NCI-H345 (cell line): ENCODE measurements at regions not wholly inside any gene's neighbourhood (a gene's known extent, or its start where the extent isn't known, plus 50 kb on each side); places are given as distances from the start of the nearest gene placed in this dataset.
A peak's percentile ranks its signal among the peaks of the same experiment; 100 is the strongest.

Source experiments
- DNase-seq: peaks from one replicate; lab custom pipeline; 2025; lab: John Stamatoyannopoulos, UW

- DNase-seq, result no peak
Measured at GRCh38 chr17:34141590-34141989, 113.5 kb upstream of the CCL2 start.

DNA sequence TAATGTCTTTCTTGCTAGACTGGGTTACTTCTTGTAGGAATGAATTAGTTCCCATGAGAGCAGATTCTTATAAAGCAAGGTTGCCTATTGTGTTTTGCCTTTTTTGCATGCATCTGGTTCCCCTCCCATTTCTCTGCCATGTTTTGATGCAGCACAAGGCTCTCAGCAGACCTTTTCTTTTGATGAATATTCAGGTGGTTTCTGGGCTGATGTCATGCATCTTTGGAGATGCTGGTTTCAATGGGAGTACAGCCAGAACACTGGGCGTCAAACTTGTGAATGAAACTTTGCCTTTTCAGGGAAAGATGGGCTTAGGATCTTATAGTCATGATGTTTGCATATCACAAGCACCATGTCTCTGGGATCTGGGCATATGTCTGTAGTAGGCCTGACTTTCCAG is 111.7 kb upstream of the CCL2 start:
- DNase-seq, result no peak

DNA sequence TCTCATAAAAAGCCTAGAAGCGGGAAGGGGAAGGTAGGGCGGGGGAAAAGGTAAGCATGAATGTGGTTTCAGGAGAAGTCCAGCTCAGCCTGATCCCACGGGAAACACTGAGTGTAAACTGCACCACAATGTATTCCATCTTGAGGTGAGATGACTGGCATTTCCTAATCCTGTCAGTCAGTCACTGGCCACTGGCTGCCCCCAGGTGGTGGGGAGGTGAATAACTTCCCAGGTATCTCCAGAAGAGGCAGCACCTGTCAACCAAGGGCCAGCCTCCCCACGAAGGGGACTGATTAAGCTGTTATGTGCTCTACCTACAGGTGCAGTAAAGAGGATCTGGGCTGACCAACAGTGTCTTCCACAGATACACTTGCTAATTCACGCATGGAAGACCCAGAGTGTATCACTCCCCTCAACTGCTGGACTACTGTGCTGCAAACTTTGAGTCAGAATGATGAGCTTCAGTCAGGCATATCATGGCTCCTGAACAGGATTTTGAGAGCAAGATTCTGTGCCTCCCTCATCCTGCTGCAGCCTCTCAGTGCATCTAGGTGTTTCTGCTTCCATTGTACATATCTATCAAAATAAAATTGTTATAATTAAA is 108.5 kb upstream of the CCL2 start:
- peak; percentile 75 for DNase-seq

DNA sequence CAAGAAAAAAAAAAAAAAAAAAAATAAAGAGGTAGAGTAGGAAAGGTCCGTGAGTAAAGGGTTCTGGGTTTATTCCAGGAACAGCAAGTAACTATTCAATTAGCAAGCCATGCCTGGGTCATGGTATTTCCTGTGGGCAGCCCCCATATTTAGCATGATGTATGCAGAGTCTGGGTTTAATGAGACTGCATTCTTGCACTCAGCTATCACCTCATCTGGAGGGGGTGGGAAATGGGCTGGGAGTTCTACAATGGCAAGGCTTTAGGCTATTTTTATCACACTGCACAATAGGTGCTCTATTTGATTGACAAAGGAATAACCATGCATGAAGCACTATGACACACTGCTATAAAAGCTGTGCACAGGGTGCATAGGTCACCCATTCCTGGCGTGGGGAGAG is 104.0 kb upstream of the CCL2 start:
- no peak for DNase-seq

DNA sequence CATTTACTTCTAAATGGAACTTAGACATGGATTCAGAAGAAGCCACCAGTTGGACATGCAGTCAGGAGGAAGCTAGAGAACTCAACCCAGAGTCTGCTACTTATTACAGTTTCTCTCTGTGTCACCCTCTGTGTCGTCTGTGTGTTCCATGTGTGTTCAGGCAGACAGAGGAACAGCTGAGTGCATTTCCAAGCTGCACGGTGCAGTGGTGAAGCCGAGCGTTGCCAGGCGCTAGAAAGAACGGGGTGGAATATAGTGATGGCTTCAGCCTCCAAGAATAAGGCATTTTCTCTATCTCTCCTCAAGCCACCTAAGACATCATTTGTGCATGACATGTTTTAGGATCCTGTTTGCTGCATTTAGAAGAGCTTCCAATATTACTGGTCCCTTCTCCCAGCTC is 101.1 kb upstream of the CCL2 start:
- no peak for DNase-seq

DNA sequence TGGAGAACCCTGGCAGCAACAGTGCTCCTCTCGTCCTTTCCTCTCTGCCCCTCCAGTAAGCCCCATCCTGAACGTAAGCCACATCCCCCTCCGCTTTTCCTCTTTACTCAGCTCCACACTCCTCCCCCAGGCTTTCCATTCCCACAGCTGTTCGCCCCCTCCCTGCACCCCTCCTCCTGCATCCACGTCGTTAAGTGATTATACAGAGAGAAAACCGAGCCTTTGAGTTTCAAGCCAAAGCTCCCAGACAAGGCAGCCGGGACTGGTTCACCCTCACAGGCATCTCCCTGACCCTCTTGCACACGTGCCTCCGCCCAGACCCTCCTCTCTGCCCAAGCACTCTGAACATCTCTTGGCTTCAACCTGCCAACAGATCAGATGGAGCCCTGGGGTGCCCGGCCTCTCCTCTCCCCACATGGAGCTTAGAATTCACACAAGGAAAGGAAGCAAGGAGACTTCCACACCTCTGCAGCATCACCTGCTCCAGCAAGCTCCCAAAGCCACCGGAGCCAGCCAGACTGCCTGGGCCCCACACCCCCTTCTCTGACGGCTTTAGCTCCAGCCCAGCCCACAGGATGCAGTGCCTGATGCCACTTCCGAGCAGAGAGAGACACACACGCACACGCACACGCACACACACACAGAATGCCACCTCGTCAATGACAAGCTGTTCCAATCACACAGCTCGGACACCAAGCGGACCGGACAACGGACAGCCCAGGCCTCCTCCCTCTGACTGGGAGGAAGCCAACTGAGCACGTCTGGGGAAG is 99.9 kb upstream of the CCL2 start:
- no peak for DNase-seq

DNA sequence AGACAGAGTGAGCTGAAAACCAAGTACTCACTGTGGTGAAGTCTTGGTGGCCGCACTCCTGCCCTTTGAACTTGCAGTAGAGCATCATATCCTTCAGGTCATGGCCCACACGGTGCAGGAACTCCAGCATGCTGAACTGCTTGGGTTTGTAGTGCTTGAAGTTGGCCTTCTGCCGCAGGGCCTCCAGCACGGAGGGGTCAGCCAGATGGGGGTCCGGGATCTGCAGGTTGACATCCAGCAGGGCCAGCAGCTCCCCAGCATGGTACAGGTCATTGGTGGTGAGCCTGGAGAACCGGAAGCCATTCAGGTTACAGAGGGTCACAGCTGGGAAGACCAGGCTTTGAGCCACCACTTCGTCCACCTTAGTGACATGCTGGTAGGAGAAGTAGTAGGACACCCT is 99.1 kb upstream of the CCL2 start:
- DNase-seq, result no peak

DNA sequence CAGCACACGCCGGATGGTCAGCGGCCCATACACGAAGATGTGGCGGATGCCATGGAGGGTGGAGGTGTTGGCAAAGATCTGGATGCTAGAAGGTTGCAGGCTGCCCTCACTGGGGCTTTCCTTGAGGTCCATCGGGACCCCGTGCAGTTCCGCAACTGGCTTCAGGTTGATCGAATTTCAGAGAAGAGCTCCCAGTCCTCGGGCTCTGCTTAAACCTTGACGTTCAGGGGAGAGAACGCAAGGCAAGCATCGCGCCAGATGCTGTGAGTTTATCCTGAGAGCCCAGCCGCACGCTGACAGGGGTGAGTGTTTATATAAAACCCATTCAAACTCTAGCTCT is 98.7 kb upstream of the CCL2 start:
- DNase-seq, result no peak

GRCh38 chr17:34156741-34157589 is 98.1 kb upstream of the CCL2 start:
- no peak for DNase-seq

DNA sequence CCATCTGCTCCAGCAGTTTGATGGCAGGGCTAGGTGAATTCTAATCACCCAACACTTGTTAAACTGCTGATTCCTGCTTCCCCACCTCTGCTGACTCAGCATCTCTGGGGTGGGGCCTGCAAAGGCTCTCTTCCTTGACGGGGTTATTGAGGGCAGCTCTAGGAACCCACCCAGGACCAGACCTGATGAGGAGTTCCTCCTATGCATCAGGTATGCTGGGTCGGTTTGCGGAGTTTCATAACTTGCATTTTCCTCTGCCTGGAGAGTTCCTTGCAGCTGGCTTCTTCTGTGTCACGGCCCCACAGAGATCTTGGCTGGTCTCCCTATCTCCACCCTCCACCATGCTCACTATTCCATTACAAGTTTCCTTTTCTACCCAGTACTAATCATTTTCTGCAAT is 93.4 kb upstream of the CCL2 start:
- DNase-seq, result no peak

- no peak for DNase-seq
Measured at GRCh38 chr17:34163123-34163522, 92.0 kb upstream of the CCL2 start.

GRCh38 chr17:34163646-34164045 is 91.4 kb upstream of the CCL2 start:
- peak; percentile 11 for DNase-seq

- no peak for DNase-seq
Measured at GRCh38 chr17:34164837-34165236, 90.2 kb upstream of the CCL2 start.

DNA sequence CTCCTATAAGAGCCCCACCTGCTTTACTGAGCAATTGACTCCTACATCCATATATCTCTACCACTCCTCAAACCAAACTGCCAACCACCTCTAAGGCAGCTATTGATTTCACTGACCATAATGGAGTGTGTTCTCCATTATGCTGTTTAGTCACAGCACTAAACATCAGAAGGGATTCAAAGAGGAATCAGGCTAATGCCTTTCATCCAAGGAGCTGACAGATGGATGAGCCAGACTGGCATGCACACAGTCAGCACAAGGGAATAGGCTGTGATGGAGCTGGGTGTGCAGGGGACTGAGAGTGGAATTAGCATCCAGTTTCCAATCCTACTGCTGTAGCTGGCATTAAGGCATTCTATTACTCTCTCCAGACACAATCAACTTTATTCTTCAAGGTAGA is 88.7 kb upstream of the CCL2 start:
- no peak for DNase-seq

GRCh38 chr17:34167354-34167753 is 87.7 kb upstream of the CCL2 start:
- DNase-seq, result peak; percentile 60

DNA sequence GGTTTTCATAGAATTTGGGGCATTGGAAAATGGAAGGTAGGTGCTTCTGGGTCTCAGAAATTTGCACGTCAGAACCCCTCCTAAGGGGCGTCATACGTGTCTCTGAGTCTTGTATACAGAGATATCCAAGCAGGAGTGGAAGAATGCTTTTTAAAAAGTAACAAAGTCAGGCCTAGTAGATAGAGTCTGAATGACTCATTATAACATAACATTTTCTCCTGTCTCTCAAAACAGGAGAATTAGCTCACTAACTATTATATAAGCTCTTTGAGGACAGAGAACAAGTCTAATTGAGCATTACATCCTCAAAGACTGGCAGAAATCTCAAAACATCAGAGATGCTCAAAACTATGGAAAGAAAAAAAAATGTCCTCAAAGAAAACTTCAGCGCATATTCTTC is 86.1 kb upstream of the CCL2 start:
- DNase-seq, result no peak

DNA sequence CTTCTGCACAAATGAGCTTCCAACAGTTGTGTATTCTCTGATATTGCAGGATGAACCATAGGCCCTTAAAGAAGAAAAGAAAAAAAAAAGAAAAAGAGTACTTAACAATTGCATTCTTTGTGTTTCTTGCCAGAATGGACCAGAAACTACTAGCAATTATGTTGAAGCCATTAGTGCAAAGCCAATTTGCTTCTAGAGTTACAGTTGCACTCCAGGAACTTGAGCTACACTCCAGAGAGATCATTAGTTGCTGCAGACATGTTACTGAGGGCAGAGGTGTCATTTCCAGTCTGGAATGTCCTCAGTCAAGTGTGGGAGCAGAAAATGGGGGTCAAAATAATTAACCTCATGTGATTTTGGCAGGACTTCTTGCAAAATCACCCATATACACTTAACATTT is 85.6 kb upstream of the CCL2 start:
- DNase-seq, result no peak

DNA sequence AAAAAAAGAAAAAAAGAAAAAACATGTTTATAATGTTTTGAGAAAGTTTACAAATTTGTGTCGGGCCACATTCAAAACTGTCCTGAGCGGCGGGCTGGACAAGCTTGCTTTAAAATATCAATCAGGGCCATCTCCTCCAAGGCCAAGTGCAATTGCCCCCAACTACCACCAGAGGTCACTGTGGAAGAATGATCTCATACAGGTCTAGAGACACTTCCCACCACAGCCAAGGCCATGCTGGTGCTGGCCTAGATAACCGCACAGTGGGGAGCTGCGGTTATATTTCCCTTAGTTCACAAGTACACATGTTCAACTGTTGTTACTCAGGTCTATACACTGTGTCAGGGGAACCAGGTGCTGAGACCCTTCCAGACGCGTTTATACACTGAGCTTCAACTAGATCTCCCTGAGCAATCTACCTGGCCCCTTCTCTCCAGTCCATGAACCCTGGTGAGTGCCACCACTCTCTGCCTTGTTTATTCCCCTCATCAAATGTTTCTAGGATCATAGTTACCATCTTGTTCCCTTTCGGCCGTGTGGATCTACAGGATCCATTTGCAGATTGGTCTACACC is 83.8 kb upstream of the CCL2 start:
- DNase-seq, result peak; percentile 27

GRCh38 chr17:34172390-34172918 is 82.6 kb upstream of the CCL2 start:
- DNase-seq, result no peak

- DNase-seq, result no peak
Measured at GRCh38 chr17:34173241-34173640, 81.8 kb upstream of the CCL2 start.

GRCh38 chr17:34174496-34174895 is 80.6 kb upstream of the CCL2 start:
- DNase-seq, result no peak

DNA sequence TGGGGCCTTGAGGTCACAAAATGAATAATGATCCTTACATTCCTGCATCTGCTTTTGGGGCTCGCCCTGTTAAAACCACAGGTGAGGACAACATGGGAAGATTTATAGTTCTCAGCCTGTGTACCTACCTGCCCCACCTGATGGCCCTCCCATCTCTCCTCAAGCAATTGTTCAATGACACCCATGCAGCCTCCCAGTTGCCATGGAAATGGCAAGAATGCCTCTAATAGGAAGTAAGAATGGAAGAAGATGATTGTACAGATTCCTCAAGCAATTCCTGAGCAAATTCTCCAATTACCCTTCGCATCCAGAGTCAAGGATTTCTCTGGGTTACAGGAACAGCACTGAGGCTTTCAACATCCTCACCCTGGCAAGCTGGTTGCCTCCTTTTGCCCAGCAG is 78.6 kb upstream of the CCL2 start:
- DNase-seq, result no peak

DNA sequence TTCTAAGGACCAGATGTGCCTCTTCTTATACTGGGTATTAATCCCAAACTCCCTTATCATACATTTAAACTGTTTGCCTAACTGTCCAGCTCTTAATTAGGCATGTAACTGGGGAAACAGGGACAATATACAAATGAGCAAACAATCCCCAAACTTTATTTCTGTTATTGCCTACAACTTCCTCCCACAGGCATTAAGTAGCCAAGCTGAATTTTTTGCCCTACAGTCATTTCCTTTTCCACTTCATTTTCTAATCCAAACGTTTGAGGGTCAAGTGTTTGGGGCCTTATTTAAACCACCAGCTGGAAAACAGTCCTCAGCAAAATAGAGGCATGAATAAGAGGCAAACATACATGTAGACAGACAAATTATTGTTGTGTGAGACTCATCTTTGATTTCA is 77.4 kb upstream of the CCL2 start:
- DNase-seq, result no peak
